GM23338 (cell line): ENCODE measurements at regions not wholly inside any gene's neighbourhood (a gene's known extent, or its start where the extent isn't known, plus 50 kb on each side); places are given as distances from the start of the nearest gene placed in this dataset.

Experiments
- ATAC-seq: fragments of 200-7000 bp; cut with Tn5 transposase; 3 replicates; pipeline ENCODE4 v1.9.1; 2020
- DNase-seq: peaks from one replicate; pipeline ENCODE4 v3.0.0-alpha.2; 2015; ENCODE audit warnings: low spot score
- H2AFZ ChIP-seq: fragments of 200-600 bp; sonication (generic); 2 replicates; pipeline ENCODE4 v1.8.0; 2016; ENCODE audit warnings: antibody characterized with exemption, mild to moderate bottlenecking, moderate library complexity
- H3F3A ChIP-seq: fragments of 200-600 bp; sonication (generic); replicated peaks from 2 replicates; pipeline ENCODE4 v1.8.0; 2017; ENCODE audit warnings: antibody characterized with exemption, mixed run types, low read depth
- H3K27ac ChIP-seq: fragments of 200-600 bp; sonication (generic); 2 replicates; pipeline ENCODE4 v1.6.1; 2016; ENCODE audit warnings: low read depth
- H3K27me3 ChIP-seq: fragments of 200-600 bp; sonication (generic); 2 replicates; pipeline ENCODE4 v1.8.0; 2016; ENCODE audit warnings: mild to moderate bottlenecking, mixed run types, moderate library complexity; ENCODE audit not compliant: insufficient read depth
- H3K36me3 ChIP-seq: fragments of 200-600 bp; sonication (generic); 2 replicates; pipeline ENCODE4 v1.8.0; 2016; ENCODE audit warnings: mild to moderate bottlenecking; ENCODE audit not compliant: insufficient read depth
- H3K4me1 ChIP-seq: fragments of 200-600 bp; sonication (generic); 2 replicates; pipeline ENCODE4 v1.8.0; 2016; ENCODE audit warnings: mild to moderate bottlenecking, moderate library complexity; ENCODE audit not compliant: insufficient read depth
- H3K4me2 ChIP-seq: fragments of 200-600 bp; sonication (generic); 2 replicates; pipeline ENCODE4 v1.7.1; 2017; ENCODE audit warnings: mixed run types
- H3K4me3 ChIP-seq: fragments of 200-600 bp; sonication (generic); 2 replicates; pipeline ENCODE4 v1.6.1; 2016; ENCODE audit warnings: mixed run types
- H3K79me2 ChIP-seq: fragments of 200-600 bp; sonication (generic); replicated peaks from 2 replicates; pipeline ENCODE4 v1.8.0; 2017; ENCODE audit warnings: mild to moderate bottlenecking; ENCODE audit not compliant: insufficient read depth
- H3K9me2 ChIP-seq: fragments of 200-600 bp; sonication (generic); 2 replicates; pipeline ENCODE4 v1.8.0; 2017; ENCODE audit not compliant: insufficient read depth
- H4K20me1 ChIP-seq: fragments of 200-600 bp; sonication (generic); replicated peaks from 2 replicates; pipeline ENCODE4 v1.8.0; 2017; ENCODE audit warnings: mild to moderate bottlenecking; ENCODE audit not compliant: insufficient read depth
- H3K27ac Mint-ChIP-seq: 2 replicates; pipeline ENCODE4 v1.8.0; 2020; ENCODE audit warnings: inconsistent platforms, mild to moderate bottlenecking, moderate library complexity, mixed read lengths
- H3K27me3 Mint-ChIP-seq: 3 replicates; pipeline ENCODE4 v1.8.0; 2022; ENCODE audit warnings: low read depth, mild to moderate bottlenecking, moderate library complexity, mixed read lengths, inconsistent platforms; ENCODE audit not compliant: insufficient read depth, poor library complexity
- H3K36me3 Mint-ChIP-seq: 3 replicates; pipeline ENCODE4 v1.8.0; 2021; ENCODE audit warnings: low read depth, mild to moderate bottlenecking, inconsistent platforms, moderate library complexity, mixed read lengths
- H3K4me1 Mint-ChIP-seq: 3 replicates; pipeline ENCODE4 v1.8.0; 2020; ENCODE audit warnings: mild to moderate bottlenecking, inconsistent platforms, mixed read lengths
- H3K4me3 Mint-ChIP-seq: 3 replicates; pipeline ENCODE4 v1.8.0; 2021; ENCODE audit warnings: moderate library complexity, mild to moderate bottlenecking, inconsistent platforms, mixed read lengths
- H3K9me3 Mint-ChIP-seq: 3 replicates; pipeline ENCODE4 v1.8.0; 2020; ENCODE audit warnings: moderate library complexity, mild to moderate bottlenecking, inconsistent platforms, mixed read lengths
- CTCF ChIP-seq, 2 experiments: fragments of 200-600 bp in 1 of 2; sonication (generic) in 1 of 2; conservative IDR thresholded peaks; 2 replicates each; pipeline versions ENCODE4 v1.5.1 to v1.6.1; 2016 to 2017; ENCODE audit warnings: antibody characterized with exemption in 2 of 2, low read depth in 2 of 2, mild to moderate bottlenecking in 2 of 2, moderate library complexity in 1 of 2
- EZH2 ChIP-seq: fragments of 200-600 bp; sonication (generic); IDR thresholded peaks from one replicate; pipeline ENCODE4 v1.8.0; 2017; ENCODE audit warnings: antibody characterized with exemption, mild to moderate bottlenecking, low read depth; ENCODE audit not compliant: unreplicated experiment
- ZNF462 ChIP-seq: fragments of 250-450 bp; sonication (Bioruptor Pico); IDR thresholded peaks from 2 replicates; pipeline ENCODE4 v1.5.0; 2020; ENCODE audit warnings: mild to moderate bottlenecking, moderate library complexity

- no peak for TF ChIP-seq CTCF (conservative IDR thresholded peaks at IDR 0.05; ENCODE audit: low read depth in 2 of 2)
Observed at GRCh38 chr4:131339137-131339536, 1810.0 kb upstream of the PCDH10 start (continued).

- Histone ChIP-seq H2AFZ (no peak overlapping the region), H3K4me2 (peak overlapping the region; percentile 40), H4K20me1 (no peaks in the 10 kb centered on the region), H3K36me3 (no peaks in the 10 kb centered on the region), H3K27ac (no peak overlapping the region), H3K27me3 (no peaks in the 10 kb centered on the region), H3K9me2 (no peaks in the 10 kb centered on the region), H3K4me1 (peaks cover 27% of the 10 kb centered on the region), H3K4me3 (no peak overlapping the region), H3F3A (no peaks in the 10 kb centered on the region), H3K79me2 (no peaks in the 10 kb centered on the region)
- Mint-ChIP-seq H3K4me3 (no peak overlapping the region), H3K27ac (peak overlapping the region; percentile 86), H3K27me3 (no peaks in the 10 kb centered on the region), H3K4me1 (peaks cover 30% of the 10 kb centered on the region), H3K36me3 (no peaks in the 10 kb centered on the region), H3K9me3 (no peaks in the 10 kb centered on the region)
- peak; percentile 4 for DNase-seq
- ATAC-seq = peak; percentile 56; the same call in 2 of the 3 replicates
- TF ChIP-seq ZNF462 (CRISPR knock-in tag) (peak; percentile 80; the same call in 1 of the 2 replicates), EZH2 (no peak)
Observed at GRCh38 chr4:131344761-131345160, 1804.3 kb upstream of the PCDH10 start.
